BLaER1 treated with 17β-estradiol and CSF1 and Interleukin-3, amounts not matched to agents 10 nM and 100 nM (cell line): ENCODE measurements at regions not wholly inside any gene's neighbourhood (a gene's known extent, or its start where the extent isn't known, plus 50 kb on each side); places are given as distances from the start of the nearest gene placed in this dataset.

ENCODE experiments used
- H3K27ac ChIP-seq, 11 experiments: shearing (Covaris generic); formaldehyde crosslinking; 2 replicates each; pipeline ENCODE4 v1.8.1; 2022
- H3K27me3 ChIP-seq, 11 experiments: shearing (Covaris generic); formaldehyde crosslinking; 2 replicates each; pipeline ENCODE4 v1.8.1; 2022
- H3K36me3 ChIP-seq, 11 experiments: shearing (Covaris generic); formaldehyde crosslinking; 2 replicates each; pipeline ENCODE4 v1.8.1; 2022
- H3K4me1 ChIP-seq, 10 experiments: shearing (Covaris generic); formaldehyde crosslinking; 2 replicates each; pipeline ENCODE4 v1.8.1; 2022
- H3K4me2 ChIP-seq, 11 experiments: shearing (Covaris generic); formaldehyde crosslinking; 2 replicates each; pipeline ENCODE4 v1.8.1; 2022
- H3K4me3 ChIP-seq, 10 experiments: shearing (Covaris generic); formaldehyde crosslinking; 2 replicates each; pipeline ENCODE4 v1.8.1; 2022
- H3K9ac ChIP-seq, 11 experiments: shearing (Covaris generic); formaldehyde crosslinking; 2 replicates each; pipeline ENCODE4 v1.8.1; 2022
- H3K9me3 ChIP-seq, 11 experiments: shearing (Covaris generic); formaldehyde crosslinking; replicated peaks in 1 of 11; 2 replicates each; pipeline ENCODE4 v1.8.1; 2022
- H4K20me1 ChIP-seq, 11 experiments: shearing (Covaris generic); formaldehyde crosslinking; 2 replicates each; pipeline ENCODE4 v1.8.1; 2022
- Cebpa-rat ChIP-seq, 11 experiments: shearing (Covaris generic); IDR thresholded peaks; 2 replicates each; pipeline ENCODE4 v1.8.1; 2022

GRCh38 chr3:35322070-35322469, 317.3 kb upstream of the ARPP21 start:
- no peaks in the 10 kb centered on the region; a peak in 1 of 22 replicates for H3K36me3 ChIP-seq
- no peak overlapping the region for H3K4me2 ChIP-seq
- H3K4me3 ChIP-seq = no peak overlapping the region
- H3K4me1 ChIP-seq = no peaks in the 10 kb centered on the region
- peaks cover 10 to 41% (median 30%) of the 10 kb centered on the region in 11 experiments for H3K9me3 ChIP-seq
- no peaks in the 10 kb centered on the region for H4K20me1 ChIP-seq
- no peak overlapping the region for H3K9ac ChIP-seq
- H3K27me3 ChIP-seq = no peaks in the 10 kb centered on the region
- no peak overlapping the region for H3K27ac ChIP-seq
- TF ChIP-seq Cebpa-rat (IDR thresholded peaks at IDR 0.05) = no peak

- Histone ChIP-seq H3K4me2 (peak overlapping the region in 2 of 11 experiments; percentile 45 to 55; a peak in 4 of 22 replicates), H3K27me3 (no peaks in the 10 kb centered on the region), H3K9me3 (peaks cover 0 to 3% (median 0%) of the 10 kb centered on the region in 11 experiments; a peak in 1 of 22 replicates), H3K4me1 (peaks cover 0 to 14% (median 0%) of the 10 kb centered on the region in 10 experiments; a peak in 4 of 20 replicates), H3K36me3 (no peaks in the 10 kb centered on the region), H3K27ac (peak overlapping the region in 2 of 11 experiments; percentile 7 to 59; a peak in 3 of 22 replicates), H3K4me3 (no peak overlapping the region), H4K20me1 (no peaks in the 10 kb centered on the region), H3K9ac (no peak overlapping the region)
- TF ChIP-seq Cebpa-rat (IDR thresholded peaks at IDR 0.05) = no peak
Measured at GRCh38 chr3:35335703-35336102, 303.6 kb upstream of the ARPP21 start.

DNA sequence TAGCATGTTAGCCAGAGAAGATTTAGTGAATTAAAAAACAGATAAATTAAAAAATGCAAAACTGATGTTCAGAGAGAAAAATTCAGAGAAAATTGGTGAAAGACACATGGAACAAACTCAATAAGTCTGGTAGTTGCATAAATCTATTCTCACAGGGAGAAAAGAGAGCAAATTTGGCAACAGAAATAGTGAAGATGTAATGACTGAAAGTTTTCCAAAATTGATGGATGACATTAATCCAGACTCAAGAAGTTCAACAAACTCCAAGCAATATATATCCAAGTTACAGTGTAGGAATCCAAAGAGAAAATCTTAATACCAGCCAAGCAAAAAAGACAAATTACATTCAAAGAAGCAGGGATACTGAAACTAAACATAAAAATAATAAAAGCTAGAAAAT, 302.7 kb upstream of the ARPP21 start:
- Histone ChIP-seq H3K27me3 (no peaks in the 10 kb centered on the region), H3K4me1 (peaks cover 0 to 14% (median 0%) of the 10 kb centered on the region in 10 experiments; a peak in 4 of 20 replicates), H3K9me3 (peaks cover 0 to 1% (median 0%) of the 10 kb centered on the region in 11 experiments; a peak in 1 of 22 replicates), H4K20me1 (no peaks in the 10 kb centered on the region), H3K9ac (no peak overlapping the region), H3K4me3 (no peak overlapping the region), H3K27ac (no peak overlapping the region), H3K36me3 (no peaks in the 10 kb centered on the region), H3K4me2 (no peak overlapping the region)
- TF ChIP-seq Cebpa-rat (IDR thresholded peaks at IDR 0.05) = no peak

DNA sequence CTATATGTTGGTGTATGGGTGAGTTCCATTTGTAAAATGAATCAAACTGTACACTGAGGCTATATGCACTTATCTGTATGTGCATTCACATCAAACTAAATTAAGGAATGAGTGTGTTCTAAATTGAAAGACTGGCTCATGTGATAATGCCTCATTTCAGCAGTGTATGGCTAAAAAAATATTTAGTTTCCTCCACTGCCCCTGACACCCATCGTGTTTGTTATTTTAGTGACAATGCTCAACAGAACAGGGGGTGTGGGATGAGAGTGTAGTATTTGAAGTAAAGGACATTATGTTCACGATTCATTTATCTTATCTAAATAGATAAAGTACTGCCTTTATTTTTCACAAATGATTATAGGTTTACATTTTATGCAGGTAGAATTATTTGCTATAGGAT, 301.1 kb upstream of the ARPP21 start:
- no peak overlapping the region for H3K27ac ChIP-seq

DNA sequence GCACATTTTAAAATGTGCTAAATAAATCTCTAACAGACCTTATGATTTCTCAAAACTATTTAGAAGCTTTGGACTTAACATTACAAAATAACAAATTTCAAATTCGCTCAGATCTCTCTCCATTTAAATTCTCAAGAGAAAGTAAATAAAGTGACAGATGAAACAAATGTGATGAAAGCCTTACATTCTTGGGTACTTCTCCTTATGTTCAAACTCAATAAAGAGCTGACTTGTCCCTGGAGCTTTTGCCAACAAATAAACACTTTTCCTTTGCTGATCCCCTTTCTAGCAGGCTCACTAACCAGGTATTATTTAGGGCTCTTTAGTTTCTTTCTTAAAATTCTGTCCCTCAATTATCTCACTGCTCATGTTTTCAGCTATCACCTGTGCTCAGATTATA, 259.1 kb upstream of the ARPP21 start:
- Histone ChIP-seq H3K9me3 (no peaks in the 10 kb centered on the region), H3K4me2 (no peak overlapping the region), H3K36me3 (no peaks in the 10 kb centered on the region), H3K9ac (no peak overlapping the region), H3K4me1 (peaks cover 8 to 14% (median 11%) of the 10 kb centered on the region in 10 experiments; a peak in 16 of 20 replicates), H3K27ac (no peak overlapping the region), H4K20me1 (no peaks in the 10 kb centered on the region), H3K4me3 (no peak overlapping the region), H3K27me3 (no peaks in the 10 kb centered on the region)
- TF ChIP-seq Cebpa-rat (IDR thresholded peaks at IDR 0.05) = no peak

More for the DNA sequence above, 301.1 kb upstream of the ARPP21 start:
- TF ChIP-seq Cebpa-rat (IDR thresholded peaks at IDR 0.05) = no peak
- Histone ChIP-seq H3K36me3 (no peaks in the 10 kb centered on the region), H3K9me3 (no peaks in the 10 kb centered on the region), H4K20me1 (no peaks in the 10 kb centered on the region), H3K4me2 (no peak overlapping the region), H3K4me1 (peaks cover 0 to 14% (median 0%) of the 10 kb centered on the region in 10 experiments; a peak in 4 of 20 replicates), H3K9ac (no peak overlapping the region), H3K4me3 (no peak overlapping the region), H3K27me3 (no peaks in the 10 kb centered on the region)

DNA sequence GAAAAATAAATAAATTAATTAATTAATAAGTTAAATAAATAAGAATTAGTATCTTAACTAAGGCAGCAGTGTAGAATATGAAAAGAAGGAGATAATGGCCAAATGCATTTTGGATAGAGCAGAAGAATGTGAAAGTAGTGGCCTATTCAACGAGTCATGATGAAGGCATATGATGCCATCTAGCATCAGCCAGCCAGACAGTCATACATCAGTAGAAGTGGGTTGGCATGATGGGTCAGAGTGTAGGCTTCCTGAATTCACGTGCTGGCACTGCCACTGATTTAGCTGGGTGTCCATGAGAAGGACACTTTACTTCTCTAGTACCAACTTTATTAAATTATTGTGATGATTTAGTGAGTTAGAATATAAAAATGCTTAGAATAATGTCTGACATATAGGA, 256.1 kb upstream of the ARPP21 start:
- TF ChIP-seq Cebpa-rat (IDR thresholded peaks at IDR 0.05) = no peak
- Histone ChIP-seq H3K4me2 (peak overlapping the region in 8 of 11 experiments; percentile 1 to 58 (median 45); a peak in 7 of 22 replicates), H3K27me3 (no peaks in the 10 kb centered on the region), H3K4me3 (no peak overlapping the region), H3K4me1 (peaks cover 8 to 14% (median 11%) of the 10 kb centered on the region in 10 experiments; a peak in 16 of 20 replicates), H3K27ac (no peak overlapping the region), H3K36me3 (no peaks in the 10 kb centered on the region), H3K9ac (no peak overlapping the region), H3K9me3 (no peaks in the 10 kb centered on the region; a peak in 2 of 22 replicates), H4K20me1 (no peaks in the 10 kb centered on the region)

GRCh38 chr3:35383719-35384555, 255.4 kb upstream of the ARPP21 start:
- Histone ChIP-seq H3K36me3 (no peaks in the 10 kb centered on the region), H3K9ac (no peak overlapping the region), H3K4me1 (peaks cover 8 to 14% (median 11%) of the 10 kb centered on the region in 10 experiments; a peak in 16 of 20 replicates), H3K4me3 (no peak overlapping the region), H3K4me2 (peak overlapping the region; percentile 1 to 58 (median 36); a peak in 19 of 22 replicates), H3K27ac (peak overlapping the region in 1 of 11 experiments; percentile 16; a peak in 1 of 22 replicates), H3K9me3 (no peaks in the 10 kb centered on the region; a peak in 2 of 22 replicates), H4K20me1 (no peaks in the 10 kb centered on the region), H3K27me3 (no peaks in the 10 kb centered on the region)
- TF ChIP-seq Cebpa-rat (IDR thresholded peaks at IDR 0.05) = no peak

DNA sequence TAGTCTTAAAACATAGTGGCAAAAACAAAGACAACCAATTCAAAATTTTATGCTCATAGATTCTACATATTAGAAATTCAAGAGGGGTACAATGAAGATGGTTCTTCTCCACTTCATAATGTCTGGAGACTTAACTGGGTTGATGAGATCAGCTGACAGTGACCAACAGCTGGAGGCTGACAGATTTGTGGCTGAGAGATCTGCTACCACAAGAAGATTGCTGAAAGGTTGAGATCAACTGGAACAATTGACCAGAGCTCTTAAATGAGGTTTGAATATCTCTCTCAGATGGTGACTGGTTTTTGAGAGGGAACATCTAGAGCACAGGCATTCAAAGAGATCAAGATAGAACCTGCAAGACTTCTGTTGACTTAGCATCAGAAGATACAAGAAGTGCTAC, 254.1 kb upstream of the ARPP21 start:
- Histone ChIP-seq H3K9ac (no peak overlapping the region), H3K27ac (no peak overlapping the region), H4K20me1 (no peaks in the 10 kb centered on the region), H3K36me3 (no peaks in the 10 kb centered on the region), H3K4me1 (peaks cover 8 to 20% (median 19%) of the 10 kb centered on the region in 10 experiments; a peak in 16 of 20 replicates), H3K4me3 (no peak overlapping the region), H3K4me2 (no peak overlapping the region), H3K9me3 (no peaks in the 10 kb centered on the region; a peak in 2 of 22 replicates), H3K27me3 (no peaks in the 10 kb centered on the region)
- TF ChIP-seq Cebpa-rat (IDR thresholded peaks at IDR 0.05) = no peak

- H3K36me3 ChIP-seq = peaks cover 0 to 18% (median 4%) of the 10 kb centered on the region in 11 experiments; a peak in 5 of 22 replicates
- no peaks in the 10 kb centered on the region for H3K27me3 ChIP-seq
- H3K9ac ChIP-seq = no peak overlapping the region
- H3K4me2 ChIP-seq = peak overlapping the region in 6 of 11 experiments; percentile 3 to 29 (median 18); a peak in 5 of 22 replicates
- no peak for TF ChIP-seq Cebpa-rat (IDR thresholded peaks at IDR 0.05)
- H3K4me3 ChIP-seq = no peak overlapping the region
- no peak overlapping the region; a peak in 1 of 22 replicates for H3K27ac ChIP-seq
- H3K9me3 ChIP-seq = peaks cover 26 to 36% (median 30%) of the 10 kb centered on the region in 11 experiments
- peaks cover 12 to 34% (median 26%) of the 10 kb centered on the region in 10 experiments; a peak in 19 of 20 replicates for H3K4me1 ChIP-seq
- H4K20me1 ChIP-seq = no peaks in the 10 kb centered on the region
Measured at GRCh38 chr3:35389907-35390306, 249.4 kb upstream of the ARPP21 start.
